HG03558 (cell line): ENCODE measurements at regions not wholly inside any gene's neighbourhood (a gene's known extent, or its start where the extent isn't known, plus 50 kb on each side); places are given as distances from the start of the nearest gene placed in this dataset.
"Not testable (repeated sequence)": the region's sequence is repeated elsewhere in the genome, so short reads cannot be mapped to it uniquely, and the experiment has no call there.

Source experiments
- ATAC-seq: cut with Tn5 transposase; IDR thresholded peaks from one replicate; pipeline ENCODE4 v1.9.1; 2021; ENCODE audit warnings: moderate number of reproducible peaks; ENCODE audit not compliant: unreplicated experiment; ENCODE audit errors: extremely low read depth

GRCh38 chr3:150270883-150271590 is 137.1 kb upstream of the TSC22D2 start:
- no peak for ATAC-seq

DNA sequence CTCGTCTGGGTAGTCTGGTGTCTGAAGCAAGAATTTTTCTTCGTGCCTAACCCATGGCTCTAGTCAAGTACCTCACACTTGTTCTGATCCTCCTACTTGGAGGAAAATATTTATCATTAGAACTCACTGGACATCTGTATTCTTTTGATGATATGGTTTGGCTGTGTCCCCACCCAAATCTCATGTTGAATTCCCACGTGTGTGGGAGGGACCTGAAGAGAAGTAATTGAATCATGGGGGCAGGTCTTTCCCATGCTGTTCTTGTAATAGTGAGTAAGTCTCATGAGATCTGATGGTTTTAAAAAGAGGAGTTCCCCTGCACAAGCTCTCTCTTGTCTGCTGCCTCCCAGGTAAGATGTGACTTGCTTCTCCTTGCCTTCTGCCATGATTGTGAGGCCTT is 137.7 kb upstream of the TSC22D2 start:
- not testable (repeated sequence) for ATAC-seq

DNA sequence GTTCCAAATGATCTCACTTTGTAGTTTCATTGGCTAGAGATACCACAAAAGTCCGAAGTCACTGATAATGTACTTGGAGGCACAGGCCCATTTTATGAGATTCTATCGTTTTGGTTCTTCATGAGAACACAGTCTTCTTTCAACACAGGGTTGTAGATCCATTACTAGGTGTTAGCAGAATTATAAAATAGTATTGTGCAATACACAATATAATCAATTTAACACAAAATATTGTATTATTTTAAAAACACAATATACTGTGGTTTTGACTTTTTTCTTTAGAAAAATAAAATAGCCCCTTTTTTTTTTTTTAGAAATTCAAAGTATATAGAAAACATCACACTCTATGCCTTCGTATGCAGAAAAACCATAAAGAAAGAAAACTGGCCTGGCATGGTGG is 138.6 kb upstream of the TSC22D2 start:
- ATAC-seq = no peak

DNA sequence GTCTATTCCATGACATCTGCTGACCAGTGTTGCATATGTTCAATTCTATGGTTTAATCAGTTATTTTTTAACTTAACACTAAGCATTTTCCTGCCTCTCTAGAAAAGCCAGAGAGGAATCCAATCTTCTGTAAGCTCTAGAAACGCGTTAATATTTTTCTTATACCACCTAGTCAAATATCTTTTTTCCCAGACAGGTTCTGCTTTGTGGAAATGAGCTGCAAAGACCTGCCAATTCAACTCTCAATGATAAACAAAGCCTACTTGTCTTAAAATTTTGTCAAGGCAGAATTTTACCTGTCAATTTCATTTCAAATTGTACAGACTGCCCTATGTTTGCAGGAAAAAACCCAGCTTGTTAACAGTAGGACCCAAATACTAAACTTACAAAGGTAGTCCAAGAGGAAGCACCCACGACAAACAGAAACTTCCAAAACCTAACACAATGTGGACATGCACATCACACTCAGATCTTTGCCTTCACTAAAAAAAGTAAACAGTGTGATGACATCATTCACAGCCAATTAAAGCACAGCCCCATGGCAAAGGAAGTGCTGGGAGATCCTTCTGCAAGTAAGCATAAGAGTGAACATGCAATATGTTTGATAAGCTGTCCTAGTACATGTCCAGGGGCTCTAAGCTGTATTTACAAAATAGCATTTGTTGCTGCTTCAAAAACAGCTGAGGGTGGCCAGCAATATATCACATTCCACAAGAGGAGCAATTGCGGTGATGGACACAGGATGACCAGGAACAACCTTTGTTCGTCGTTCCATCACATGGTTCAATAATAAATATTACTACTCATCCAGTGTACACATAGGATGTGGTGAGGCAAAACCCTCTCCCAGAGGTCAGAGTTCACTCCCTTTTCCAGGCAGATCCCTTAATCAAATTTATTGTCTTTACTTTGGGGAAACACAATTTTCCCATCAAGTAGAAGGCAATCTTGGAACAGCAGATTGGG is 139.4 kb upstream of the TSC22D2 start:
- no peak for ATAC-seq

DNA sequence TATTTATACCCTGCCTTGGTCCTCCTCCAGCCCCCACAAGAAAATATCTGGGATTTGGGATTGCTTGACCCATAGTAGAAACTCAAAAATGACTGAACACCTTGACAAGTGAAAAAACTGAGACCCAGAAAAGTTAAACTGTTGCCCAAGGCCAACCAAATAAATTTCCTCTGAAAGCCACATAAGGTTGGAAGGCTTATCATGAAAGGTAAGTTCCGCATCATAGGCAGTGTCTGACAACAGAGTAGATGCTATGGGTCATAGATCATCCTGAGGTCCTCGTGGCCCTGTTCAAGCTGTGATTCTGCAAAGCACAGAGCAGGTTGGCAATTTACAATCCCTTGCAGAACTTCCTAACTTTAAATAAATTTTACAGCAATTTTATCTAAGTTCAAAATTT is 140.8 kb upstream of the TSC22D2 start:
- no peak for ATAC-seq

DNA sequence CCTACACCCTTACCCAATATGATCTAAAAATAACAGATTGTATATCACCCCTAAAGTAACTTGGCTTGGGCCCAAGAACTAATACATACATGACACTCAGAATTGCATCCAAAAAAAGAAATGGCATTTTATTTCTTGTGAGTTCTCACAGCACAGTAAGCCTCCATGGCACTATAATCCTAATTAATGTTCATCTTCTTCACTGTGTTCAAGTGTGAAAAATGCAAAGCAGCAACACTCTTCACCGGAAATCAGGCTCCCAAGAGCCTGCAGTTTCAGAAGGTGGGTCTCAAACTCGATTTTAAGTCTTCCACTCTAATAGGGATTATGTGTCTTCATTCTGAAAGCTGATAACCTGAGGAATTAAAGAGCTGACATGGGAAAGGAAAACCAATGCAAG is 142.8 kb upstream of the TSC22D2 start:
- no peak for ATAC-seq

DNA sequence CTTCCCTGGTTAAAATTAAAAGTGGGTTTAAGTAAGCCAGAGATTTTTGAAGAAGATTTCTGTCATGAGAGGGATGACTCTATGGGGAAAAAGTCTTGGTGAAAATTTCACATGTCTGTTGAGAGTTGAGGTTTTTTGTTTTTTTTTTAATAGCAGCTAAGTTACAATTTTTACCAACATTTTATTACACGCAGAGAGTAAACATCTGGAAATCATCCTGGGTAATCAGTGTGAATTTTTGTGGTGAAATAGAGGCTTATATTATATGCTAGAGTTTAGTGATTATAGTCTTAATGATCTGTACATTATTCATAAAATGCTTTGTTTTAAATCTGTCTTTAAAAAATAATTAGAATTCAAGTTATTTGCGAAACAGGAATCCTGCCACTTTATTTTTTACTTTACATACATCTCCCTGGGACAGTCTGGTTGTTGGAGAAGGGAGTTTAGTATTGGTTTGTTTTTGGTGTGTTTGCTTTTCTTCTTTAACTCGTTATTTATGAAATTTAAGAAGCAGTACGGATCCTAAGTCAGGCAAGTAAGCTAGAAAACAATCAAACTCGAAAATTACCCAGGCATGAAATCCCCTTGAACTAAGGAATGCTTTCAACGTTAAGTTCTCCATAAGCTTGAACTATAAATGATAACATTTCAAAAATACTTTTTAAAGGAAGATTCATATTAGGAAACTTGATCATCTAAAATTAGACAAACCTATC is 143.4 kb upstream of the TSC22D2 start:
- ATAC-seq = no peak

DNA sequence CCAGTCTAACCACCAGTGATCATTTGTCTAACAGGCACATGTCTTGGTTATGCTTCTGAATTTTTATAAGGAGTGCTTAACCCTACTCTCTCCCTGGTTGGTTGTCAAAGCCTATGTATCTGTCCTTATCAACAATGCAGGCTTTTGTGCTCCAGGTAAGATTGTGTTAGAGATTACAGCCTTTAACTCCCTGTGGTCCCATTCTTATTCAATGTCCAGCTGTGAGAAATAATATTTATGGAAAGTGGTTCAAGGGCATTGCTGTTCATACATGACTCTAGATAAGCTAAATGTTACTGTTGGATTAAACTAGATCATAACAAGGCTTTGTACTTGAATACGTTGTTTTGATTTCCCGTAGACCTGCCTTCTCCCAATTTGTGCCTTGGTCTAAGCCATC is 146.1 kb upstream of the TSC22D2 start:
- ATAC-seq = no peak

GRCh38 chr3:150261418-150261817 is 146.7 kb upstream of the TSC22D2 start:
- ATAC-seq = no peak

DNA sequence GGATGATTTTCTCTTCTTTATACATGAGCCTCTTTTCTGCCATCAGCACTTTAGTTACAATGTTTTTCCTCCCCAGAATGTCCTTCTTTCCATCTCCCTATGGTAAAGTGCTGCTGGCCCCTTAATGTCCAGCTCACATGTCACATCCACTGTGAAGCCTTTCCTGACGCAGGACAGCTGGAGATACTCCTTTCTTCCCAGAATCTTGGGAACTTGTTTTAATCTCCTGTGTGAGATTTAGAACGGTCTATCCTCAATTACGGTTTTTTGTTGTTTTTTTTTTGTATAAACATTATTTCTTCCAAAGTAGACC is 147.7 kb upstream of the TSC22D2 start:
- ATAC-seq = no peak

DNA sequence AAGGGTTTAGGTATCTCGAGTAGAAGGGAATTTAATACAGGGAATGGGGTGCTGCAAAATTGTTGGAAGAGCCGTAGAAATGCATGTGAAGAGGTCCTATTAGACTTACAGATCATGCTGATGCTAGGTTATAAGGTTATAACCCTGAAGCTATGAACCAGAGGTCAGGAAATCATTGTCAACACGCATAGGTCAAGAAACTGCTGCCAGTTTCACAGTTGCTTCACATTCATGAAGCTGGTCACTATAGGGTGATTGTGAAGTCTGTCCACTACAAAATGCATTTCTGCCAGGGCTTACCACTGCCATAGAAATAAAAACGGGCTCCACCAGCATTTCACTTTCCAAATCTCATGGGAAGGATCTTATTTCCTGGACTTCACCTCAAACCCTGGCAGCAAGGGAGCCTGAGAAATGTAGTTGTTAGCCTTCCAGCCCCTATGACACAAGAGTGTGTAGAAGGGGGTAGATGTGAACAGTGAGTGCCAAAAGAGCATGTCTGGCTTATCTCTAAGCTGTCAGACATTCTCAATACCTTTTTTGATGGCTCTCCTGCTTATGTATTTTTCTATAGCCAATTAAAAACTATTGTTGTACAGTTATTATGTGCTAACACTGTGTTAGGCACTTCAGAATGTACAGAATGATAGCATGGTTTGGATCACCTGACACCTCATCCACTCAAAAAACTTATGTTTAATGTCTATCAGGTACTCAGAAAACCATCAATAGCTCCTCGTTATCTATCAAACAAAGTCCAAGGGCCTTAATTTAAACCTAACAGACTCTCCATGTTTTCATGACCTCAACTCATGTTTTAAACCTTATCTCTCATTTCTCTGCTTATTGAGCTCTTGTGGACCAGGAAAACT is 148.3 kb upstream of the TSC22D2 start:
- no peak for ATAC-seq

DNA sequence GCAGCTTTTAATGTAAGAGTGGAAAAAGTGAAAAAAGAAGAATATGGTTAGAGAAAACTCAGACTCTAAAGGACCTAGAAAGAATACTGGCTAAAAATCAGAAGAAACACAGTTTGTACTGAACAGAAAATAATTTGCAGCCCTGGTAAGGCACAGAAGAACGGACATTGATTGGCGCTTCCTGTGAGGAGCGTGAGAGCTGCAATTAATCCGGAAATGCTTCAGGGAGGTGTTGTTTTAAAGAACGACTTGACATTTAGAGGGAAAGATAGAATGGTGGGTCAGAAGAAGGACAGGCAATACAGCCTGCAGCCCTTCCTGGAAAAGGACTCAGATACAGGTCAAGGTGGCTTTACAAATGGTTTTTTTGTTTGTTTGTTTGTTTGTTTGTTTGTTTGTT is 151.3 kb upstream of the TSC22D2 start:
- no peak for ATAC-seq

- ATAC-seq = no peak
Observed at GRCh38 chr3:150256318-150256717, 151.8 kb upstream of the TSC22D2 start.

DNA sequence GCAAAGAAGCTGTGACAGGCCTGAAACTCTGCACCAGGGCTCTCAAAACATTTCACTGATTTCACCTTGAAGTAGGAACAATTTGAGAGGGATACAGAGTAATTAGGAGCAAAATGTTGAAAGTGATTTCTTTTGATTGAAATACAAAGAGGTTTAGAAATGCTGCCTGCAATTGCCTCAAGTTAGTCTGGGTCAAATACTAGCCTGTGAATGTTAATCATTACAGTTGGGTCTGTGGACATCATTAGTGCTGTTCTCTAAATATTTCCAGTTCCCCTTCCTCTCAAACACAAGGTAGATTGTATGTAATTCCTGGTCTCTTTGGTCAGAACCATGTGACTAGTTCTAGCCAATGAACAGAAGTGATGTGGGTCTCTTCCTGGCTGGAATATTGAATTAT is 152.3 kb upstream of the TSC22D2 start:
- ATAC-seq = no peak

DNA sequence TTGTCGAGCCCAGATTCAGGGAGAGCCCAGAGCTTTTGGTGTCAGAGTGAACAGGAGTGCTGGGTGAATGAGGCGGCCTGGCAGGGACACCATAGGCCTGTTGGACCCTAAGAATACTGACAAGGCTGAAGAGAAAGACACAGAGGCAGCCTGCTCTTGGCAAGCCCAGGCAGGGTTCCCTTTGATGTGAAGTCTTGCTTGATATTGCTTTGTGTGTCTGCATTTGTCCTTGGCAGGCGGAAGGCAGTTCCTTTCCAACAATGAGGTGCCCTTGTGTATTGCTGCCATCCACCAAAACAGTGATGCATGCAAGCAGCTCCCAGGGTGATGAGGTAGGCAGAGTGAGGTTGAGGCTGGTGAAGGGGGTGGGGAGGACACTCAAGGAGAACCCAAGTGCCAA is 152.7 kb upstream of the TSC22D2 start:
- no peak for ATAC-seq

GRCh38 chr3:150254309-150254708 is 153.8 kb upstream of the TSC22D2 start:
- no peak for ATAC-seq

DNA sequence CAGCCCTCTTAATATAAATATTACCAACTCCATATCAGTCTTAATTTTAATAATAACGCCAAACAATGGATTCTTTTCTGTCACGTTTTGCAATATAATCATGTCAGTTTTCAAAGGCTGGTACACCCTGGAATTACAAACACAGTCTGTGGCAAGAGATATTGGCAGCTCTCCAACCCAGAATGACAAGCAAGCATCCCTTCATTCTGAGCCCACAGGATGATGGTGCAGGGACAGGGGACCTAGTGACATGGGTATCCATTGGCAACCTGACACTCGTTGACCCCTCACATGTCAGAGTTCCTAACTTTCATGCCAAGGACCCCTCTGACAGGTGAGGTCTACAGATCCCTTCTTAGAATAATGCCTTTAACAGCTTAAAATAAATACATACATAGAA is 154.5 kb upstream of the TSC22D2 start:
- ATAC-seq = no peak

DNA sequence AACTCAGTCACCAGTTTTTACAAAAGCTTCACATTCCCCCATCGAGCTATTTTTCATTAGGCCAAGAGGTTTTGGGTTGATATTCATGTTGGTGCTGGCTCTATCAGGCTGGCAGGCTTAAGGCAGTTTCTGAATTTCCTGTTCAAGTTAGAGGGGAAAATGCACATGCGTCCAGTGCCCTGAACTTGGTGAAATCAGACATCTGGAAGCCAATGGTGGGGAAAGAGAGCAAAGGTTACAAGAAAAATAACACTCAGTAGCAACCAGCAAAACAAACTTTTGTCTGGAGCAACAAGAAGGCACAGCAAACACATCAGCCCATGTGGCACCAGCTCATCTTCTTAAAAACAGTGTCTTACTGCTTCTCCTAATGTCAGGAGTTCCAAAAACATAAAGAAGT is 155.6 kb upstream of the TSC22D2 start:
- ATAC-seq = no peak

DNA sequence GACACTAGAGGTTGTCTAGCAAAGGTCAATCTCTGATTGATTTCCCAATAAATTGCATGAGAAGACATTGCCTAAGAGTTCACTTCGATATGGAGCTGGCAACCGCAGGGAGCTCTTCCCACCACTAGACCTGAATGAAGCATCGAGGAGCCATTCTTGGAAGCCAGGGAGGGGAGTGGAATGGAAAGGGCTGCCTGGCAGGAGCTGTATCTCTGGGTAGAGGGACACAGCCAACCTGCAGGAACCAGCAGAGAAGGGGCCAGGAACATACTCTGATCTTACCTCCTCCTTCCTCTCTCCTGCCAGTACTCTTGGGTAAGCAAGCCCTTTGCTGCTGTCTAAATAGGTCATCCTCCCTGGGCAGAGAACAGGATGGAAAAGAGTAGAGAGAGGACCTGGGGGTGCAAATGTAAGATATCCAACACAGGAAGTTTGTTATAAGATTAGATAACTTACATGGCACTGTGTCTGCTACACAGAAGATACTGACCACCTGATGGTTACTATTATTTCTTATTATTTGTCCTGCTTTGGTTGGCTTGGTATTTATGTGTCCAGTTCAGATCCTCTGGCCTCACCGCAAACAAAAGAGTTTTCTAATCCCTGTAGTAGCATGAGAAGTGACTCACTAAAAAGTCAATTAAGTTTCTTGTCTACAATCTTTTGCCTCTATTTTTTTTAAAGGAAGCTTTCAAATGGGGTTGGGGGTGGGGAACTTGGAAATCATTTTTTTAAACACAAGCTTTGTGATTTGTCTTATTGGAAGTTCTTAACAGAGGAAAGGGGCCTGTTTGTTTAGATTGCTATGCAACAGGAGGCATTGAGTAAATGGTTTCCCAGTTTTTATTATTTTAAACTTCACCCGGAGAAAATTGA is 156.7 kb upstream of the TSC22D2 start:
- ATAC-seq = no peak
